ENCODE measurements at regions not wholly inside any gene's neighbourhood (a gene's known extent, or its start where the extent isn't known, plus 50 kb on each side); places are given as distances from the start of the nearest gene placed in this dataset.
"Not testable (repeated sequence)": the region's sequence is repeated elsewhere in the genome, so short reads cannot be mapped to it uniquely, and the experiment has no call there.

- TF ChIP-seq, protein P1, sequence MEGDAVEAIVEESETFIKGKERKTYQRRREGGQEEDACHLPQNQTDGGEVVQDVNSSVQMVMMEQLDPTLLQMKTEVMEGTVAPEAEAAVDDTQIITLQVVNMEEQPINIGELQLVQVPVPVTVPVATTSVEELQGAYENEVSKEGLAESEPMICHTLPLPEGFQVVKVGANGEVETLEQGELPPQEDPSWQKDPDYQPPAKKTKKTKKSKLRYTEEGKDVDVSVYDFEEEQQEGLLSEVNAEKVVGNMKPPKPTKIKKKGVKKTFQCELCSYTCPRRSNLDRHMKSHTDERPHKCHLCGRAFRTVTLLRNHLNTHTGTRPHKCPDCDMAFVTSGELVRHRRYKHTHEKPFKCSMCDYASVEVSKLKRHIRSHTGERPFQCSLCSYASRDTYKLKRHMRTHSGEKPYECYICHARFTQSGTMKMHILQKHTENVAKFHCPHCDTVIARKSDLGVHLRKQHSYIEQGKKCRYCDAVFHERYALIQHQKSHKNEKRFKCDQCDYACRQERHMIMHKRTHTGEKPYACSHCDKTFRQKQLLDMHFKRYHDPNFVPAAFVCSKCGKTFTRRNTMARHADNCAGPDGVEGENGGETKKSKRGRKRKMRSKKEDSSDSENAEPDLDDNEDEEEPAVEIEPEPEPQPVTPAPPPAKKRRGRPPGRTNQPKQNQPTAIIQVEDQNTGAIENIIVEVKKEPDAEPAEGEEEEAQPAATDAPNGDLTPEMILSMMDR (IDR thresholded peaks at IDR 0.05; ENCODE audit: low read depth, low read length): no peak
- no peak overlapping the region for H3K4me3 ChIP-seq (ENCODE audit: low read depth, low read length)
- no peak for DNase-seq (ENCODE audit: low read depth, low spot score)
- in situ Hi-C loops (cut with HindIII; ENCODE audit: low sequenced_read_pairs): no loop called here
Measured at GRCh38 chr5:17019324-17019723, 83.2 kb upstream of the MYO10 start.

DNA sequence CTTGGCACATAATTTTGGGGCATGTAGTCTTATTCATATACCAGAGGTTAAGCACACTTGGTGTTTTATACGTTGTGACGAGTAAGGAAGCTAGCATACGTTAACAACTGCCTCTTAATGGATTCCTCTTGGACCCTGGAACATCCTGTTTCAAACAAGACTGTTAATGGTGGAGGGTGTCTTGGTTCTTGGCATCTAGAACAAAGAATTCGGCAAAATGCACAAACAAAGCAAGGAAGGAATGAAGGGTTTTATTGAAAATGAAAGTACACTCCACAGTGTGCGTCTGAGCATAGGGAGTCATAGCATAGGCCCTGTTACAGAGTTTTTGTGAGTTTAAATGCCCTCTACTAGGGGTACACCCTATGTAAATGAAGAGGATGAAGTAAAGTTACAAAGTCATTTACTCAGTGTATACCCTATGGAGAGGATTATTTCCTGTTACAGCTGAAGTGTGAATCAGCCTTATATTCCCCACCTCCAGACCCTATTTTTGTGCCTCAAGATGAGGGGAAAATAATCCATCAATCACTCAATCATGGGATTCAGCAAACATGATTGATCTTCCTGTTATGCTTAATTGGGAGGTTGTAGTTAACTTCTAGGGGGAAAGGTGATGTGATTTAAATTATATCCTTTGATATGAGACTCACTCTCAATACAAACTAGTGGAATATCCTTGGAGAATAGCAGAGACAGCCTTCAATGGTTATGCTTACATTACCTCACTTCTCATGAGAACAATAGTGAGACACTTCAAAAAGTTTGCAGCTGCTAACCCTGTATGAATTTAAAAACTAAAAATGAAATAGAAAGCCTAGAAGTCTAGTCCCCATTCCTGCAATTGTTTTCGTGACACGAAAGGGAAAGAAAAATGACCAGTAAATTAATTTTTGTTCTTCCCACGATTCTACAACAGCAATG, 84.9 kb upstream of the MYO10 start:
- no peak for DNase-seq (ENCODE audit: low read depth, low spot score)
- no peak overlapping the region for H3K4me3 ChIP-seq (ENCODE audit: low read depth, low read length)
- TF ChIP-seq, protein P1 (IDR thresholded peaks at IDR 0.05; ENCODE audit: low read depth, low read length): no peak
- in situ Hi-C loops (cut with HindIII; ENCODE audit: low sequenced_read_pairs): no loop called here

GRCh38 chr5:17021602-17021932, 85.5 kb upstream of the MYO10 start:
- TF ChIP-seq, protein P1 (IDR thresholded peaks at IDR 0.05; ENCODE audit: low read depth, low read length): no peak
- DNase-seq (ENCODE audit: low read depth, low spot score): no peak
- in situ Hi-C loops (cut with HindIII; ENCODE audit: low sequenced_read_pairs): no loop called here
- H3K4me3 ChIP-seq (ENCODE audit: low read depth, low read length): no peak overlapping the region

DNA sequence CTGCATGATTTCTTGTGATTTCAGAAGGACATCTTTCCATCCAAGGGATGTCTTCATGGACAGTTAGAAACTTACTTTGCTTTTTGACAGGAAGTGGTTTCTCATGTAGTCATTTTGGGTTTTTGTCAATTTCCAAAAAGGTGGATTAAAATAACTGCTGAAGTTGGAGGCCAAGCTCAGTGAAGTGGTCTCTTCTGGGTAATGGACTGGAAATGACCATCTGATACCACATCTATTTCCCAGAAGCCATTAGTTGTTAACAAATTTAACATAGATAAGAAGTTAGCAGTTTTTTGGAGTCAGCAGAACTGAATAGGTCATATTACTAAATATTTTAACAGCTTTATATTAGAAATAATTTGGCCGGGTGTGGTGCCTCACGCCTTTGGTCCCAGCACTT, 86.2 kb upstream of the MYO10 start:
- TF ChIP-seq, protein P1 (IDR thresholded peaks at IDR 0.05; ENCODE audit: low read depth, low read length): no peak
- in situ Hi-C loops (cut with HindIII; ENCODE audit: low sequenced_read_pairs): no loop called here
- no peak for DNase-seq (ENCODE audit: low read depth, low spot score)
- H3K4me3 ChIP-seq (ENCODE audit: low read depth, low read length): no peak overlapping the region

- no peak overlapping the region for H3K4me3 ChIP-seq (ENCODE audit: low read depth, low read length)
- in situ Hi-C loops (cut with HindIII; ENCODE audit: low sequenced_read_pairs): no loop called here
- TF ChIP-seq, protein P1 (IDR thresholded peaks at IDR 0.05; ENCODE audit: low read depth, low read length): no peak
- DNase-seq (ENCODE audit: low read depth, low spot score): peak; percentile 63
Measured at GRCh38 chr5:17024686-17025180, 88.6 kb upstream of the MYO10 start.

DNA sequence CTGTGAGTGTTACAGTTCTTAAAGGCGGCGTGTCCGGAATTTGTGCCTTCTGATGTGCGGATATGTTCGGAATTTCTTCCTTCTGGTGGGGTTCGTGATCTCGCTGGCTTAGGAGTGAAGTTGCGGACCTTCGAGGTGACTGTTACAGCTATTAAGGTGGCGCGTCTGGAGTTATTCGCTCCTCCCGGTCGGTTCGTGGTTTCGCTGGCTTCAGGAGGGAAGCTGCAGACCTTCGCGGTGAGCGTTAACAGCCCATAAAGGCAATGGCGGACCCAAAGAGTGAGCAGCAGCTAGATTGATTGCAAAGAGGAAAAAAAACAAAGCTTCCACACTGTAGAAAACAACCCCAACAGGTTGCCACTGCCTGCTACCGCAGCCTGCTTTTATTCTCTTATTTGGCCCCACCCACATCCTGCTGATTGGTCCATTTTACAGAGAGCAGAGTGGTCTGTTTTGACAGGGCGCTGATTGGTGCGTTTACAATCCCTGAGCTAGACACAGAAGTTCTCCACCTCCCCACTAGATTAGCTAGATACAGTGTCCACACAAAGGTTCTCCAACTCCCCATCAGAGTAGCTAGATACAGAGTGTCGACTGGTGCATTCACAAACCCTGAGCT, 95.7 kb upstream of the MYO10 start:
- in situ Hi-C loops (cut with HindIII; ENCODE audit: low sequenced_read_pairs); DNase-seq (ENCODE audit: low read depth, low spot score); H3K4me3 ChIP-seq (ENCODE audit: low read depth, low read length): not testable (repeated sequence)

GRCh38 chr5:17032314-17032985, 96.4 kb upstream of the MYO10 start:
- H3K4me3 ChIP-seq (ENCODE audit: low read depth, low read length); DNase-seq (ENCODE audit: low read depth, low spot score); in situ Hi-C loops (cut with HindIII; ENCODE audit: low sequenced_read_pairs): not testable (repeated sequence)

DNA sequence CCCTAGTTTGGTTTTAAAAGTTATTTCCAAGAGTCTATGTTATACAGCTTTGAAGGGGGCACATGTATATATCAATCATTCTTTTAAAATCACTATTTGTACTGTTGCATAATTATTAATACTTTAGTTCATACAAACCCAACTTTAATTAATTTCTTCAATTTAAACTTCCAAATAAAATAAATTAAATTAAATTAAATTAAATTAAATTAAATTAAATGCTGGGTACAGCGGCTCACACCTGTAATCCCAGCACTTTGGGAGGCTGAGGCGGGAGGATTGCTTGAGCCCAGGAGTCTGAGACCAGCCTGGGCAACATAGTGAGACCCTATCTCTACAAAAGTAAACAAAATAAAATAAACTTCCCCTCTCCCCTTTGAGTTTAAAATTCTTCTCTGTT, 98.9 kb upstream of the MYO10 start:
- in situ Hi-C loops (cut with HindIII; ENCODE audit: low sequenced_read_pairs); DNase-seq (ENCODE audit: low read depth, low spot score); H3K4me3 ChIP-seq (ENCODE audit: low read depth, low read length): not testable (repeated sequence)
